Testis (tissue), 2 donors: ENCODE measurements at regions not wholly inside any gene's neighbourhood (a gene's known extent, or its start where the extent isn't known, plus 50 kb on each side); places are given as distances from the start of the nearest gene placed in this dataset.

Experiments
- POLR2A ChIP-seq: fragments of 450-650 bp; IDR thresholded peaks from one replicate; pipeline ENCODE4 v1.6.1; 2017; ENCODE audit warnings: antibody characterized with exemption, mild to moderate bottlenecking, moderate library complexity
- TF ChIP-seq, protein P1 (sequence below), 3 experiments: fragments of 450-650 bp in 2 of 3; fragments of 200-600 bp in 1 of 3; sonication (generic) in 1 of 3; IDR thresholded peaks; one replicate each; pipeline ENCODE4 v1.5.1; 2016 to 2019; ENCODE audit warnings: antibody characterized with exemption in 3 of 3, mild to moderate bottlenecking in 2 of 3, moderate library complexity in 1 of 3

DNA sequence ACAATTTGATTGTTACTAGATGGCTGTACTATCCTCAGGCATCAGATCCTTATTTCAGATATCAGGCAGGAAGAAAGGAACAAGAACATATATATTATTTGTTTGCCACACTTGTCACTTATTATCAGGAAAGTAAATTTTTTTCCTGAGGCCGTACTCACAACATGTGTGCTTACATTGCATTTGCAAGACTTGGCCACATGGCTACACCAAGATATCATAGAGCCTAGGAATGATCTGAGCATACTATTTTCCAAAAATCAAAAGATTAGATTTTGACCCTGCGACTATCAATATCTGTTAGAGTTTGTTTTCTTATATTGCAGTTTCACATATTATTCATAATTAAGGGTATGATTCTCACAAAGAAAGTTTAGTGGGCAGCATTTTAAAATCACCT is 426.2 kb upstream of the BCHE start:
- no peak for TF ChIP-seq POLR2A
- TF ChIP-seq, protein P1, sequence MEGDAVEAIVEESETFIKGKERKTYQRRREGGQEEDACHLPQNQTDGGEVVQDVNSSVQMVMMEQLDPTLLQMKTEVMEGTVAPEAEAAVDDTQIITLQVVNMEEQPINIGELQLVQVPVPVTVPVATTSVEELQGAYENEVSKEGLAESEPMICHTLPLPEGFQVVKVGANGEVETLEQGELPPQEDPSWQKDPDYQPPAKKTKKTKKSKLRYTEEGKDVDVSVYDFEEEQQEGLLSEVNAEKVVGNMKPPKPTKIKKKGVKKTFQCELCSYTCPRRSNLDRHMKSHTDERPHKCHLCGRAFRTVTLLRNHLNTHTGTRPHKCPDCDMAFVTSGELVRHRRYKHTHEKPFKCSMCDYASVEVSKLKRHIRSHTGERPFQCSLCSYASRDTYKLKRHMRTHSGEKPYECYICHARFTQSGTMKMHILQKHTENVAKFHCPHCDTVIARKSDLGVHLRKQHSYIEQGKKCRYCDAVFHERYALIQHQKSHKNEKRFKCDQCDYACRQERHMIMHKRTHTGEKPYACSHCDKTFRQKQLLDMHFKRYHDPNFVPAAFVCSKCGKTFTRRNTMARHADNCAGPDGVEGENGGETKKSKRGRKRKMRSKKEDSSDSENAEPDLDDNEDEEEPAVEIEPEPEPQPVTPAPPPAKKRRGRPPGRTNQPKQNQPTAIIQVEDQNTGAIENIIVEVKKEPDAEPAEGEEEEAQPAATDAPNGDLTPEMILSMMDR (IDR thresholded peaks at IDR 0.05): no peak
